Activated naive CD4-positive, alpha-beta T cell treated with anti-CD3 and anti-CD28 coated beads for 36 hours (primary cell): ENCODE measurements at regions not wholly inside any gene's neighbourhood (a gene's known extent, or its start where the extent isn't known, plus 50 kb on each side); places are given as distances from the start of the nearest gene placed in this dataset.

ENCODE experiments used
- CTCF ChIA-PET: fragments of 350-600 bp; sonication (Branson Sonifier 250); formaldehyde crosslinking; loops from one replicate; lab custom pipeline; 2021; ENCODE audit warnings: antibody characterized with exemption; lab: Charles Lee
- DNase-seq: peaks from one replicate; pipeline ENCODE4 v3.0.0-alpha.2; 2020
- H3K27ac Mint-ChIP-seq: one replicate; pipeline ENCODE4 v1.8.0; 2021; ENCODE audit warnings: mild to moderate bottlenecking, mixed read lengths
- H3K27me3 Mint-ChIP-seq: one replicate; pipeline ENCODE4 v1.8.0; 2021; ENCODE audit warnings: low read depth, mixed read lengths
- H3K36me3 Mint-ChIP-seq: one replicate; pipeline ENCODE4 v1.8.0; 2021; ENCODE audit warnings: low read depth, mixed read lengths
- H3K4me1 Mint-ChIP-seq: one replicate; pipeline ENCODE4 v1.8.0; 2021; ENCODE audit warnings: low read depth, mixed read lengths
- H3K4me3 Mint-ChIP-seq: one replicate; pipeline ENCODE4 v1.8.0; 2021; ENCODE audit warnings: mild to moderate bottlenecking, moderate library complexity, mixed read lengths
- H3K9me3 Mint-ChIP-seq: one replicate; pipeline ENCODE4 v1.8.0; 2021; ENCODE audit warnings: mixed read lengths
- intact Hi-C: fragments of 100-400 bp; cut with micrococcal nuclease; formaldehyde crosslinking; loops from one replicate; pipeline ENCODE4 v1.15.1; 2023

- Mint-ChIP-seq H3K4me3 (no peak overlapping the region), H3K36me3 (no peaks in the 10 kb centered on the region), H3K4me1 (no peaks in the 10 kb centered on the region), H3K27ac (no peak overlapping the region), H3K27me3 (no peaks in the 10 kb centered on the region), H3K9me3 (peaks cover 7% of the 10 kb centered on the region)
- DNase-seq: no peak
- CTCF ChIA-PET: no interaction called here
- intact Hi-C loops: no loop called here
These were observed 434.9 kb downstream of the MBD2 start for GRCh38 chr18:53789376-53790247.

GRCh38 chr18:53785811-53786210, 438.7 kb downstream of the MBD2 start:
- H3K9me3 Mint-ChIP-seq: no peaks in the 10 kb centered on the region

DNA sequence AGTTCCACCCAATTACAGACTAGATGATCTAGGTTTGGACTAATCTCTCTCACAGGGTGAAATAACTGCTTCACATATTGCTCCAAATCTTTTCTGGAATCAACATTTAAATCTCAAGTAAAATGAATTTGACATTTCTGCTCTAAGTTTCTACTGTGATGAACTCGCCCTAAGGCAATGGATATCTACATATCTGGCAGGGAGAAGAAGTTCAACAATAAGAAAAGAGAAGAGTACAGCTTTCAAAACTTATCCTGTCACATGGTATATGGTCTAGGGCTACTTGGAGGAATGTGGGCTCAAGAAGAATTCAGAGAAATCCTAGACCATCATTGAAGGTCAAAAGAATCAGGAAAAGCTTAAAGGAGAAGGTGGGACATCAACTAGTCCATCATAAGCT, 440.2 kb downstream of the MBD2 start:
- Mint-ChIP-seq H3K4me1 (no peaks in the 10 kb centered on the region), H3K36me3 (no peaks in the 10 kb centered on the region), H3K9me3 (peaks cover 3% of the 10 kb centered on the region), H3K27ac (no peak overlapping the region), H3K4me3 (no peak overlapping the region), H3K27me3 (no peaks in the 10 kb centered on the region)
- no peak for DNase-seq
- intact Hi-C loops: no loop called here
- CTCF ChIA-PET: no interaction called here

More at GRCh38 chr18:53785811-53786210, 438.7 kb downstream of the MBD2 start:
- H3K4me3 Mint-ChIP-seq: no peak overlapping the region
- no peaks in the 10 kb centered on the region for H3K4me1 Mint-ChIP-seq
- no peak overlapping the region for H3K27ac Mint-ChIP-seq
- DNase-seq: no peak
- CTCF ChIA-PET: no interaction called here
- H3K27me3 Mint-ChIP-seq: no peaks in the 10 kb centered on the region
- H3K36me3 Mint-ChIP-seq: no peaks in the 10 kb centered on the region
- intact Hi-C loops: no loop called here

- peaks cover 6% of the 10 kb centered on the region for H3K9me3 Mint-ChIP-seq
- intact Hi-C loops: no loop called here
- H3K4me1 Mint-ChIP-seq: no peaks in the 10 kb centered on the region
- H3K27me3 Mint-ChIP-seq: no peaks in the 10 kb centered on the region
- no peak for DNase-seq
- no peaks in the 10 kb centered on the region for H3K36me3 Mint-ChIP-seq
- no peak overlapping the region for H3K4me3 Mint-ChIP-seq
- CTCF ChIA-PET: no interaction called here
- H3K27ac Mint-ChIP-seq: no peak overlapping the region
These were observed 443.8 kb downstream of the MBD2 start for GRCh38 chr18:53780666-53781065.

DNA sequence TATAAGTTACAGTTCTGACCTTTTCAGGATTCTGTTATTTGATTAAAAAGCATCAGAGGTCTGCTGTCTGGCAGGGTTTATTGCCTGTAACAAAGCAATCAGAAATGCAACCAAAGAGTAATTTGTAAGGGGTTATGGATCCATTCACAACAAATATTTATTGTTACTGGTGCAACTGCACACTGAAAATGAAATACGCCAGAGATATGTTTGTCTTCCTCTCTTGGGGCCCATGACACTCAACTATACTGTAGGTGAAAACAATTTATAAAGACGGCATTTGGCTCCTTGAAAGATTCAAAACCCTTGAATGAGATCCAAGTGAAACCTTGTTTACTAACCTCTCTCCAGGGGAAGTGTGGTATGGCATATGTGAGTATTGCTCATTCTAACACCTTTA, 452.2 kb downstream of the MBD2 start:
- DNase-seq: no peak
- intact Hi-C loops: no loop called here
- CTCF ChIA-PET: no interaction called here
- H3K9me3 Mint-ChIP-seq: peaks cover 13% of the 10 kb centered on the region
- no peaks in the 10 kb centered on the region for H3K36me3 Mint-ChIP-seq
- no peak overlapping the region for H3K4me3 Mint-ChIP-seq
- H3K27me3 Mint-ChIP-seq: no peaks in the 10 kb centered on the region
- H3K27ac Mint-ChIP-seq: no peak overlapping the region
- no peaks in the 10 kb centered on the region for H3K4me1 Mint-ChIP-seq

DNA sequence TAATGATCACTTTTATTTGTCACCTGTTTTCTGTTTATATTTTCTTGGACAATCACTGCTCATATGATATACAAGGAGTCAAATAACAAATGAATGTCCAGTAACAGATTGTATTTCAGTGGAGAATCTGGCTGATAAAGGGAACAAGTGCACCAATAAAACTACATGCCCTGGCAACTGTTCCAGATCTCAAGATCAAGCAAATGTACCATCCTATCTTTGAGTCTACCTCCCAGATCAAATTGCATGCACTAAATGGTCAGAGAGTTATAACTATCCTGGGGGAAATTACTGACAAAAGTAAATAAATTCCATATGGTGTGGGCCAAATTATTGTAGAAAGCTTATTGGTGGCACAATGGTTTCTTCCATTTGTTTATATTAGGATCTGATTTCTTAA, 452.8 kb downstream of the MBD2 start:
- DNase-seq: no peak
- Mint-ChIP-seq H3K27ac (no peak overlapping the region), H3K27me3 (no peaks in the 10 kb centered on the region), H3K4me1 (no peaks in the 10 kb centered on the region), H3K36me3 (peaks cover 2% of the 10 kb centered on the region), H3K9me3 (peaks cover 19% of the 10 kb centered on the region), H3K4me3 (no peak overlapping the region)
- intact Hi-C loops: no loop called here
- CTCF ChIA-PET: no interaction called here

DNA sequence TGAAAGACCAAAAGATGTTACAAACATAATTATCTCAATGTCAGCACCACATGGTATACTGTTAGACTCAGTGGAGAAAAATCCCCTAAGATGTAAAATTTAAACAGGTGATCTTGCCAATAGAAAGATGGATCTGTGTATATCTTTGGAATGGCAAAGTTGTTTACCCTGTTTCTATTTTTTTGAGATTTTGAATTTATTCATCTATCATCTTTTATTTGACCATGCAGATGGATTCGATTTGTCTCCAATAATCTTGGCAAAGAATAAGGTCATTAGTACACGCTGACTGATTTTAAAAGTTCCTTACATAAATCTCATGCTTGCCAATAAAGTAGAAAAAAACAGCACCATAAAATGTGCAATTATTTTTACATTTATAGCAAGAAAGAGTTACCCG, 459.3 kb downstream of the MBD2 start:
- H3K27me3 Mint-ChIP-seq: no peaks in the 10 kb centered on the region

GRCh38 chr18:53764086-53764485, 460.4 kb downstream of the MBD2 start:
- Mint-ChIP-seq H3K27ac (no peak overlapping the region), H3K4me3 (no peak overlapping the region), H3K27me3 (no peaks in the 10 kb centered on the region), H3K36me3 (peaks cover 3% of the 10 kb centered on the region), H3K9me3 (peaks cover 21% of the 10 kb centered on the region), H3K4me1 (no peaks in the 10 kb centered on the region)
- CTCF ChIA-PET: no interaction called here
- intact Hi-C loops: no loop called here
- DNase-seq: no peak

More for the DNA sequence above, 459.3 kb downstream of the MBD2 start:
- peaks cover 18% of the 10 kb centered on the region for H3K9me3 Mint-ChIP-seq
- CTCF ChIA-PET: no interaction called here
- no peaks in the 10 kb centered on the region for H3K4me1 Mint-ChIP-seq
- intact Hi-C loops: no loop called here
- H3K27ac Mint-ChIP-seq: no peak overlapping the region
- H3K4me3 Mint-ChIP-seq: no peak overlapping the region
- H3K36me3 Mint-ChIP-seq: peaks cover 3% of the 10 kb centered on the region
- DNase-seq: no peak

- no peak for DNase-seq
- intact Hi-C loops: no loop called here
- peaks cover 7% of the 10 kb centered on the region for H3K9me3 Mint-ChIP-seq
- no peak overlapping the region for H3K4me3 Mint-ChIP-seq
- no peaks in the 10 kb centered on the region for H3K27me3 Mint-ChIP-seq
- H3K4me1 Mint-ChIP-seq: no peaks in the 10 kb centered on the region
- H3K27ac Mint-ChIP-seq: no peak overlapping the region
- CTCF ChIA-PET: no interaction called here
- H3K36me3 Mint-ChIP-seq: no peaks in the 10 kb centered on the region
These were observed 467.1 kb downstream of the MBD2 start for GRCh38 chr18:53757328-53757727.

- Mint-ChIP-seq H3K4me1 (no peaks in the 10 kb centered on the region), H3K9me3 (peaks cover 6% of the 10 kb centered on the region), H3K27me3 (no peaks in the 10 kb centered on the region), H3K4me3 (no peak overlapping the region), H3K27ac (no peak overlapping the region), H3K36me3 (no peaks in the 10 kb centered on the region)
- intact Hi-C loops: no loop called here
- CTCF ChIA-PET: no interaction called here
- no peak for DNase-seq
These were observed 467.9 kb downstream of the MBD2 start for GRCh38 chr18:53756610-53756972.

DNA sequence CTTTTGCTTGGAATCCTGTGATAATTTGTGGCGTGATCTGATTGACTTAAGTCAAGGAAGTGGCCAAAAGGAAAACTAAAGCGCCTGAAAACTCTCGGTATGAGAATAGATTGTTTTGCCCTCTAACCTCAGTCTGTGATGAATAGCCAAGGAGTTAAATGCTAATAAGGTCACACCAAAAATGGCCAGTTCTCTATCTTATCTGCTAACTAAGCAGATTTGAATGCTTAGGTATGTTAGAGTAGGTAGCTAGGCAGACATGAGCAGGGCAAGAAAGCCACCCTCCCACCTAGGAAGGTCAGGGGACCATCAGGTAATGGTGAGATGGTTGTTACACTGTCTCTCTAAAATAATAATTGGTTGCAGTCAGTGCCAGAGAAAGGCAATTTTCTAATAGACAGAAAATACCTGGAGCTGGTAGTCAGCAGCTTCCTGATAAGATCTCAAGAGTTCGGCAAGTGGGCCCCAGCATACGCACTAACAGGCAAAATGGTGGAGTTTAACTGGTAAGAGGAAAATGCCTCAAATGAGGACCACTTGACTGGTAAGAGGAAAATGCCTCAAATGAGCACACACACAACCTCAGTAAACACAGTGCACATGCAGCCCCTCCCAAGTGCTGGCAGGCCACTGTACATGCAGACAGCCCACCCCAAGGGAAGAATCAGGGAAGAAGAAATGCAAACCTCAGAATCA, 468.4 kb downstream of the MBD2 start:
- intact Hi-C loops: no loop called here
- H3K4me3 Mint-ChIP-seq: no peak overlapping the region

DNA sequence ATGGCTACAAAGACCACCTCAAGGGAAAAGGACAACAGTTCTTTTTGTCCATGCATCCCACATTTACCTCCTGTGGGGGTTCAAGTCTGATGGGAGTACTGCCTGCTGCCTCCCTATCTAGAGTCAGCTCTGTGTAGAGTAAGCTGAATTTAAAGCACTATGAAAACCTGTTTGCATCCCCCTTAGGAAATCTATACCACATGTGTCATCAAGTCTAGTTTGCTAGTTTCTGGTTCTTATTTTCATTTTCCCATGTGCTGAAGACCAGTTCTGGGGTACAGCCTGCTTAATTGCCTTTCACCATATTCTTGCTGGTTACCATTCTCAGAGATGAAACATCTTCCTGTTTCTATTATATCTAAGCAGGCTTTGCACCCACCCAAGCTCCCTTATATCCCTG, 470.3 kb downstream of the MBD2 start:
- no peaks in the 10 kb centered on the region for H3K4me1 Mint-ChIP-seq
- no peak overlapping the region for H3K27ac Mint-ChIP-seq
- H3K9me3 Mint-ChIP-seq: peaks cover 1% of the 10 kb centered on the region
- CTCF ChIA-PET: no interaction called here
- H3K4me3 Mint-ChIP-seq: no peak overlapping the region
- intact Hi-C loops: no loop called here
- no peak for DNase-seq
- no peaks in the 10 kb centered on the region for H3K36me3 Mint-ChIP-seq
- H3K27me3 Mint-ChIP-seq: no peaks in the 10 kb centered on the region

More for the DNA sequence above, 468.4 kb downstream of the MBD2 start:
- no peak overlapping the region for H3K27ac Mint-ChIP-seq
- no peaks in the 10 kb centered on the region for H3K4me1 Mint-ChIP-seq
- CTCF ChIA-PET: no interaction called here
- H3K36me3 Mint-ChIP-seq: no peaks in the 10 kb centered on the region
- no peaks in the 10 kb centered on the region for H3K27me3 Mint-ChIP-seq
- peaks cover 5% of the 10 kb centered on the region for H3K9me3 Mint-ChIP-seq
- no peak for DNase-seq

DNA sequence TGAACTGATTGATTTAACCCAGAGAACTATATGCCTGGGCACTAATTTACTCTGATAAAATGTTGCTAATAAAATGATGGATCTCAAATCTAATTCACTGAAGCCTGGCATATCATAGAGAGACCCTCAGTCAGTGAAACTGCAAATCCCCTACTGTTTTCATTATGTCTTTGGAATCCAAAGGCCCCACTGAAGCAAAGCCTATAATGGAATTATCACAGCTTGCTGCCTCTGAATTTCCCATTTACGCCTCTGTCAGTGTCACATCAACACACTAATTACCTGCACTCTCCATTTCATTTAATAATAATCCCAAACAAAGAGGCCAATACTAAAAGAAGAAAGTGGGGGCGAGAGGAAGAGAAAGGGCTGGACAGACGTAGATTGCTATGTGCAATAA, 470.9 kb downstream of the MBD2 start:
- no peaks in the 10 kb centered on the region for H3K27me3 Mint-ChIP-seq
- peaks cover 1% of the 10 kb centered on the region for H3K9me3 Mint-ChIP-seq
- CTCF ChIA-PET: no interaction called here
- no peaks in the 10 kb centered on the region for H3K4me1 Mint-ChIP-seq
- H3K36me3 Mint-ChIP-seq: no peaks in the 10 kb centered on the region
- H3K27ac Mint-ChIP-seq: no peak overlapping the region
- intact Hi-C loops: no loop called here
- no peak overlapping the region for H3K4me3 Mint-ChIP-seq
- no peak for DNase-seq
